ENCODE measurements at regions not wholly inside any gene's neighbourhood (a gene's known extent, or its start where the extent isn't known, plus 50 kb on each side); places are given as distances from the start of the nearest gene placed in this dataset.

DNA sequence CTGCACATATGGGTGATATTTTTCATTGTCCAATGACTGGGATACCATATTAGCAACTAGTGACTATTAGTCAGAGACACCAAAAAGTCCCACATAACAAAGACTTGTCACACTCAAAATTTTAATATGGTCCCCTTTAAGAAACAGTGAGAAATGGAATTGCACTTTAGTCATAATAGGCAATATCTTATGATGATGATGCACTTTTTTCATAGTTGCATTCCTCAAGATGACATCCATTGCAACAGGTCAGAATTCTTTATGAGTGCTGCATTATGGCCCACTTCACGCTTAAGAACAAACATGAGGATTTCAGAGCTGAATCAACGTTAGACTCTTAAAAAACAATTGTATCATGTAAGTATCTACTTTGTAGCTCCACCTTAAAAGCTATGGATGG is 608.4 kb upstream of the HTR2C start:
- CTCF ChIA-PET, result no interaction called here
- peaks cover 67% of the 10 kb centered on the region for H3K27me3 Mint-ChIP-seq (ENCODE audit: insufficient read depth, unreplicated experiment)
- H3K9me3 Mint-ChIP-seq (ENCODE audit: unreplicated experiment), result peaks cover 14% of the 10 kb centered on the region
- H3K4me3 Mint-ChIP-seq (ENCODE audit: unreplicated experiment), result no peak overlapping the region
- H3K27ac Mint-ChIP-seq (ENCODE audit: low read depth, unreplicated experiment), result no peak overlapping the region
- no TSS peak for BruUV-seq (replicated peaks)
- H3K36me3 Mint-ChIP-seq (ENCODE audit: insufficient read depth, unreplicated experiment), result no peaks in the 10 kb centered on the region
- TF ChIP-seq, protein P1, sequence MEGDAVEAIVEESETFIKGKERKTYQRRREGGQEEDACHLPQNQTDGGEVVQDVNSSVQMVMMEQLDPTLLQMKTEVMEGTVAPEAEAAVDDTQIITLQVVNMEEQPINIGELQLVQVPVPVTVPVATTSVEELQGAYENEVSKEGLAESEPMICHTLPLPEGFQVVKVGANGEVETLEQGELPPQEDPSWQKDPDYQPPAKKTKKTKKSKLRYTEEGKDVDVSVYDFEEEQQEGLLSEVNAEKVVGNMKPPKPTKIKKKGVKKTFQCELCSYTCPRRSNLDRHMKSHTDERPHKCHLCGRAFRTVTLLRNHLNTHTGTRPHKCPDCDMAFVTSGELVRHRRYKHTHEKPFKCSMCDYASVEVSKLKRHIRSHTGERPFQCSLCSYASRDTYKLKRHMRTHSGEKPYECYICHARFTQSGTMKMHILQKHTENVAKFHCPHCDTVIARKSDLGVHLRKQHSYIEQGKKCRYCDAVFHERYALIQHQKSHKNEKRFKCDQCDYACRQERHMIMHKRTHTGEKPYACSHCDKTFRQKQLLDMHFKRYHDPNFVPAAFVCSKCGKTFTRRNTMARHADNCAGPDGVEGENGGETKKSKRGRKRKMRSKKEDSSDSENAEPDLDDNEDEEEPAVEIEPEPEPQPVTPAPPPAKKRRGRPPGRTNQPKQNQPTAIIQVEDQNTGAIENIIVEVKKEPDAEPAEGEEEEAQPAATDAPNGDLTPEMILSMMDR (IDR thresholded peaks at IDR 0.05; ENCODE audit: unreplicated experiment), result no peak
- POLR2A ChIA-PET, result no interaction called here
- intact Hi-C loops (cut with micrococcal nuclease), result no loop called here
- no peak for DNase-seq (ENCODE audit: unreplicated experiment)
- H3K4me1 Mint-ChIP-seq (ENCODE audit: insufficient read depth, unreplicated experiment), result no peaks in the 10 kb centered on the region

DNA sequence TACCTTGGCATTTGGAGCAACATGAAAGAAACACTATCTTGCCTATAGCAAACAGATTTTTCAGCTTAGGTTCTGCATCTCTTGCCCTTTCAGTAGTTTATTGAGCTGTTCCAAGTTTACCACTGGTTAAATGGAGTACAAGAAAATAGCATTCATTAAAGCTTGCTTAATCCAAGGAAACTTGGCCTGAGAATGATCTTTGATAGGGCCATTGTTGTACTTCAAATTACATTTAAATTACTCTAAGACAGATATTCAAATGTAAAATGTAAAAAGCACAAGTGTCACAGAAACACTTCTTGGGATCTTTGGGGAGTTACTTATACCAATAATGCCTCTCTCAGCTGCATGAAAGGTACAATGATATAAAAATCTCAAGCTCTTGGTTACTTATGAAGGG is 609.0 kb upstream of the HTR2C start:
- BruUV-seq (replicated peaks), result no TSS peak
- CTCF ChIA-PET, result no interaction called here
- Mint-ChIP-seq H3K27ac (ENCODE audit: low read depth, unreplicated experiment) (no peak overlapping the region), H3K27me3 (ENCODE audit: insufficient read depth, unreplicated experiment) (peaks cover 67% of the 10 kb centered on the region), H3K4me3 (ENCODE audit: unreplicated experiment) (no peak overlapping the region), H3K9me3 (ENCODE audit: unreplicated experiment) (peaks cover 14% of the 10 kb centered on the region), H3K36me3 (ENCODE audit: insufficient read depth, unreplicated experiment) (no peaks in the 10 kb centered on the region), H3K4me1 (ENCODE audit: insufficient read depth, unreplicated experiment) (no peaks in the 10 kb centered on the region)
- DNase-seq (ENCODE audit: unreplicated experiment), result no peak
- intact Hi-C loops (cut with micrococcal nuclease), result no loop called here
- POLR2A ChIA-PET, result no interaction called here
- TF ChIP-seq, protein P1 (IDR thresholded peaks at IDR 0.05; ENCODE audit: unreplicated experiment), result no peak

DNA sequence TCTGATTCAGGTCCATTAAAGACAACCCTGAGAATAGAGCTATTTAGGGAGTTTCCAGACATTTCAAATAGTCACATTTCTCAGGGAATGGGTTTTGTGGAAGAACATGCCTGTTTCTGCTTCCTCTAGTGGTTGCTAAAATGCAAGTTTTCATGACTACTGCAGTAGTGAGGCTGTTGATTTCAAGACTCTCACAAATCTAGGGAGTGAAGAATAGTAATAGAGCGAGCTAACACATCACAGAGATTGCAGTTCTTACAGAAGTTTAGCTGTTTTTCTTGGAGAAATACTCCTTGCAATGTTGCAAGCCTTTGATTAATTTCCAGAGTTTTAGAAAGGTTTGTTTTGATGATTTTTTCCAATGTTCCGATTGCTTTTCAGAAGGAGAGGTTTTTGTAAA is 610.2 kb upstream of the HTR2C start:
- ChIA-PET CTCF (interaction anchor here (0.6 to 1.4 kb wide), 2 partner anchors 14 to 1121 kb away, joined by 3 to 7 read pairs; no protein-coding TSS in a partner anchor), POLR2A (no interaction called here)
- no peak overlapping the region for H3K4me3 Mint-ChIP-seq (ENCODE audit: unreplicated experiment)
- peaks cover 57% of the 10 kb centered on the region for H3K27me3 Mint-ChIP-seq (ENCODE audit: insufficient read depth, unreplicated experiment)
- TF ChIP-seq, protein P1 (IDR thresholded peaks at IDR 0.05; ENCODE audit: unreplicated experiment), result no peak
- no peaks in the 10 kb centered on the region for H3K4me1 Mint-ChIP-seq (ENCODE audit: insufficient read depth, unreplicated experiment)
- DNase-seq (ENCODE audit: unreplicated experiment), result no peak
- no TSS peak for BruUV-seq (replicated peaks)
- H3K27ac Mint-ChIP-seq (ENCODE audit: low read depth, unreplicated experiment), result no peak overlapping the region
- intact Hi-C loops (cut with micrococcal nuclease), result no loop called here
- H3K9me3 Mint-ChIP-seq (ENCODE audit: unreplicated experiment), result peaks cover 2% of the 10 kb centered on the region
- no peaks in the 10 kb centered on the region for H3K36me3 Mint-ChIP-seq (ENCODE audit: insufficient read depth, unreplicated experiment)

DNA sequence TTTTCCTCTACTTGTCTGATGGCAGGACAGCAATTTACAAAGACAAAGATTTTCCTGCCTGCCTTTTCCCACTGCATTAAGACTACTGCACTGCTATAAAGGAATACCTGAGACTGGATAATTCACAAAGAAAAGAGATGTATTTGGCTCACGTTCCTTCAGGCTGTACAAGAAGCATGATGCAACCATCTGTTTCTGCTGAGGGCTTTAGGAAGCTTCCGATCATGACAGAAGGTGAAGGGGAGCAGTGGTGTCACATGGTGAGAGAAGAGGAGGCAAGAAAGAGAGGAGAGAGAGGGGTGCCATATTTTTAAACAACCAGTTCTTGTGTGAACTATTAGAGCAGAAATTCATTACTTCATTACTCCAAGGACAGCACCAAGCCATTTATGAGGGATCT is 617.1 kb upstream of the HTR2C start:
- H3K4me3 Mint-ChIP-seq (ENCODE audit: unreplicated experiment), result no peak overlapping the region
- ChIA-PET CTCF (no interaction called here), POLR2A (no interaction called here)
- DNase-seq (ENCODE audit: unreplicated experiment), result no peak
- H3K9me3 Mint-ChIP-seq (ENCODE audit: unreplicated experiment), result no peaks in the 10 kb centered on the region
- no peak overlapping the region for H3K27ac Mint-ChIP-seq (ENCODE audit: low read depth, unreplicated experiment)
- TF ChIP-seq, protein P1 (IDR thresholded peaks at IDR 0.05; ENCODE audit: unreplicated experiment), result no peak
- intact Hi-C loops (cut with micrococcal nuclease), result no loop called here
- H3K4me1 Mint-ChIP-seq (ENCODE audit: insufficient read depth, unreplicated experiment), result no peaks in the 10 kb centered on the region
- no peaks in the 10 kb centered on the region for H3K36me3 Mint-ChIP-seq (ENCODE audit: insufficient read depth, unreplicated experiment)
- H3K27me3 Mint-ChIP-seq (ENCODE audit: insufficient read depth, unreplicated experiment), result peaks cover 46% of the 10 kb centered on the region
- no TSS peak for BruUV-seq (replicated peaks)
